ENCODE measurements at regions not wholly inside any gene's neighbourhood (a gene's known extent, or its start where the extent isn't known, plus 50 kb on each side); places are given as distances from the start of the nearest gene placed in this dataset.

- Mint-ChIP-seq H3K27me3 (peaks cover 32% of the 10 kb centered on the region), H3K27ac (no peak overlapping the region), H3K9me3 (ENCODE audit: low read depth) (no peaks in the 10 kb centered on the region), H3K4me1 (ENCODE audit: low read depth) (no peaks in the 10 kb centered on the region), H3K36me3 (ENCODE audit: insufficient read depth) (no peaks in the 10 kb centered on the region), H3K4me3 (ENCODE audit: low read depth) (no peak overlapping the region)
- no peak for DNase-seq (ENCODE audit: low spot score, unreplicated experiment)
- TF ChIP-seq CTCF (IDR thresholded peaks at IDR 0.05; ENCODE audit: unreplicated experiment) = no peak
Observed at GRCh38 chr18:10314066-10314465, 140.4 kb upstream of the APCDD1 start.

- H3K36me3 Mint-ChIP-seq (ENCODE audit: insufficient read depth) = no peaks in the 10 kb centered on the region
- no peak overlapping the region for H3K4me3 Mint-ChIP-seq (ENCODE audit: low read depth)
- no peak overlapping the region for H3K27ac Mint-ChIP-seq
- no peak for DNase-seq (ENCODE audit: low spot score, unreplicated experiment)
- no peak for TF ChIP-seq CTCF (IDR thresholded peaks at IDR 0.05; ENCODE audit: unreplicated experiment)
- H3K9me3 Mint-ChIP-seq (ENCODE audit: low read depth) = no peaks in the 10 kb centered on the region
- no peaks in the 10 kb centered on the region for H3K4me1 Mint-ChIP-seq (ENCODE audit: low read depth)
- H3K27me3 Mint-ChIP-seq = peaks cover 41% of the 10 kb centered on the region
Observed at GRCh38 chr18:10315522-10315921, 138.9 kb upstream of the APCDD1 start.

- Mint-ChIP-seq H3K9me3 (ENCODE audit: low read depth) (no peaks in the 10 kb centered on the region), H3K4me3 (ENCODE audit: low read depth) (no peak overlapping the region), H3K27ac (no peak overlapping the region), H3K36me3 (ENCODE audit: insufficient read depth) (no peaks in the 10 kb centered on the region), H3K4me1 (ENCODE audit: low read depth) (no peaks in the 10 kb centered on the region), H3K27me3 (peaks cover 43% of the 10 kb centered on the region)
- no peak for TF ChIP-seq CTCF (IDR thresholded peaks at IDR 0.05; ENCODE audit: unreplicated experiment)
- no peak for DNase-seq (ENCODE audit: low spot score, unreplicated experiment)
Observed at GRCh38 chr18:10316778-10317177, 137.7 kb upstream of the APCDD1 start.

GRCh38 chr18:10317864-10318690, 136.4 kb upstream of the APCDD1 start:
- H3K27ac Mint-ChIP-seq = no peak overlapping the region
- H3K27me3 Mint-ChIP-seq = peaks cover 45% of the 10 kb centered on the region
- H3K9me3 Mint-ChIP-seq (ENCODE audit: low read depth) = no peaks in the 10 kb centered on the region
- H3K4me1 Mint-ChIP-seq (ENCODE audit: low read depth) = no peaks in the 10 kb centered on the region
- no peaks in the 10 kb centered on the region for H3K36me3 Mint-ChIP-seq (ENCODE audit: insufficient read depth)
- no peak overlapping the region for H3K4me3 Mint-ChIP-seq (ENCODE audit: low read depth)
- DNase-seq (ENCODE audit: low spot score, unreplicated experiment) = no peak
- TF ChIP-seq CTCF (IDR thresholded peaks at IDR 0.05; ENCODE audit: unreplicated experiment) = no peak

- no peak overlapping the region for H3K4me3 Mint-ChIP-seq (ENCODE audit: low read depth)
- peaks cover 45% of the 10 kb centered on the region for H3K27me3 Mint-ChIP-seq
- no peaks in the 10 kb centered on the region for H3K9me3 Mint-ChIP-seq (ENCODE audit: low read depth)
- no peak overlapping the region for H3K27ac Mint-ChIP-seq
- H3K4me1 Mint-ChIP-seq (ENCODE audit: low read depth) = no peaks in the 10 kb centered on the region
- no peak for DNase-seq (ENCODE audit: low spot score, unreplicated experiment)
- no peaks in the 10 kb centered on the region for H3K36me3 Mint-ChIP-seq (ENCODE audit: insufficient read depth)
- TF ChIP-seq CTCF (IDR thresholded peaks at IDR 0.05; ENCODE audit: unreplicated experiment) = no peak
Observed at GRCh38 chr18:10318691-10318970, 135.8 kb upstream of the APCDD1 start.

Measured in progenitor cell of endocrine pancreas (in vitro differentiated cells).